GM12874 (cell line): ENCODE measurements at regions not wholly inside any gene's neighbourhood (a gene's known extent, or its start where the extent isn't known, plus 50 kb on each side); places are given as distances from the start of the nearest gene placed in this dataset.

Experiments used
- CTCF ChIP-seq: IDR thresholded peaks from 2 replicates; pipeline ENCODE4 v1.5.1; 2011; ENCODE audit warnings: low read depth, mild to moderate bottlenecking, control low read depth, low read length, moderate library complexity; ENCODE audit not compliant: insufficient read depth

- TF ChIP-seq CTCF, result no peak
Measured at GRCh38 chr2:108080177-108080576, 93.9 kb downstream of the SLC5A7 start.

- no peak for TF ChIP-seq CTCF
Measured at GRCh38 chr2:108082978-108083377, 96.7 kb downstream of the SLC5A7 start.

- TF ChIP-seq CTCF, result no peak
Measured at GRCh38 chr2:108084311-108084710, 98.0 kb downstream of the SLC5A7 start.

GRCh38 chr2:108092886-108093285 lies 106.6 kb downstream of the SLC5A7 start:
- TF ChIP-seq CTCF, result no peak

- no peak for TF ChIP-seq CTCF
Measured at GRCh38 chr2:108101481-108101880, 115.2 kb downstream of the SLC5A7 start.

GRCh38 chr2:108106731-108107130 lies 120.4 kb downstream of the SLC5A7 start:
- TF ChIP-seq CTCF, result no peak

- no peak for TF ChIP-seq CTCF
Measured at GRCh38 chr2:108111936-108112335, 125.6 kb downstream of the SLC5A7 start.

GRCh38 chr2:108115868-108116267 lies 123.9 kb upstream of the SULT1C3 start:
- TF ChIP-seq CTCF, result no peak
